ENCODE measurements at regions not wholly inside any gene's neighbourhood (a gene's known extent, or its start where the extent isn't known, plus 50 kb on each side); places are given as distances from the start of the nearest gene placed in this dataset.

DNA sequence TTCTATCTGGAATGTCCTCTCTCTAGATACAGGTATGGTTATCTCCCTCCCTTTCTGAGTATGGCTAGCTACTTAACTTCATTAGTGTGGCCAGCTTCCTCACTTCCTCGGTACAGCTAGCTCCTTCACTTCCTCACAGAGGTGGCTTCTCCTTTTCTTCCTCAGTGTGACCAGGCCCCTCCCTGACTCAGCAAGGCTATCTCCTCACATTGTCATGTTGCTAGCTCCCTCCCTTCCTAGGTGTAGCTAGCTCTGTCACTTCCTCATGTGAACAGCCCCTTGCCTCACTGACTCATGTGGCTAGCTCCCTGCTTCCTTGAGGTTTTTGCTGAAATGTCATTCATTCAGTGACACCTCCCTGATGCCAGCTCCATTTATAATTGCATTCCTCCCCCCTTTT lies 67.3 kb upstream of the DDIT4L start:
- TF ChIP-seq, protein P1, sequence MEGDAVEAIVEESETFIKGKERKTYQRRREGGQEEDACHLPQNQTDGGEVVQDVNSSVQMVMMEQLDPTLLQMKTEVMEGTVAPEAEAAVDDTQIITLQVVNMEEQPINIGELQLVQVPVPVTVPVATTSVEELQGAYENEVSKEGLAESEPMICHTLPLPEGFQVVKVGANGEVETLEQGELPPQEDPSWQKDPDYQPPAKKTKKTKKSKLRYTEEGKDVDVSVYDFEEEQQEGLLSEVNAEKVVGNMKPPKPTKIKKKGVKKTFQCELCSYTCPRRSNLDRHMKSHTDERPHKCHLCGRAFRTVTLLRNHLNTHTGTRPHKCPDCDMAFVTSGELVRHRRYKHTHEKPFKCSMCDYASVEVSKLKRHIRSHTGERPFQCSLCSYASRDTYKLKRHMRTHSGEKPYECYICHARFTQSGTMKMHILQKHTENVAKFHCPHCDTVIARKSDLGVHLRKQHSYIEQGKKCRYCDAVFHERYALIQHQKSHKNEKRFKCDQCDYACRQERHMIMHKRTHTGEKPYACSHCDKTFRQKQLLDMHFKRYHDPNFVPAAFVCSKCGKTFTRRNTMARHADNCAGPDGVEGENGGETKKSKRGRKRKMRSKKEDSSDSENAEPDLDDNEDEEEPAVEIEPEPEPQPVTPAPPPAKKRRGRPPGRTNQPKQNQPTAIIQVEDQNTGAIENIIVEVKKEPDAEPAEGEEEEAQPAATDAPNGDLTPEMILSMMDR (IDR thresholded peaks at IDR 0.05), result no peak
- no peak for TF ChIP-seq POLR2A (IDR thresholded peaks at IDR 0.05)

Data from lower leg skin (tissue), 3 donors.